ENCODE measurements at regions not wholly inside any gene's neighbourhood (a gene's known extent, or its start where the extent isn't known, plus 50 kb on each side); places are given as distances from the start of the nearest gene placed in this dataset.

- CTCF ChIA-PET: no interaction called here
- POLR2A ChIA-PET: no interaction called here
- H3K27ac Mint-ChIP-seq: no peak overlapping the region
Measured at GRCh38 chr7:21070571-21071090, 283.9 kb upstream of the SP8 start.

GRCh38 chr7:21071561-21072501 lies 285.1 kb upstream of the SP8 start:
- H3K27ac Mint-ChIP-seq: no peak overlapping the region
- no peaks in the 10 kb centered on the region for H3K9me3 Mint-ChIP-seq
- H3K27me3 Mint-ChIP-seq: peaks cover 5% of the 10 kb centered on the region
- no peaks in the 10 kb centered on the region for H3K4me1 Mint-ChIP-seq (ENCODE audit: low read depth)
- Histone ChIP-seq H3K9me3 (ENCODE audit: control insufficient read depth in 1 of 2, insufficient read depth in 1 of 2, low read length in 2 of 2) (peaks cover 0 to 3% of the 10 kb centered on the region in 2 experiments), H3K4me1 (ENCODE audit: insufficient read depth, low read length) (no peaks in the 10 kb centered on the region), H3K27me3 (ENCODE audit: control insufficient read depth in 1 of 2, insufficient read depth in 2 of 2, low read length in 2 of 2) (no peaks in the 10 kb centered on the region), H3K4me3 (ENCODE audit: low read length) (no peak overlapping the region), H3K27ac (ENCODE audit: low read depth in 1 of 2, low read length in 2 of 2) (no peak overlapping the region), H3K36me3 (ENCODE audit: insufficient read depth, low read length) (no peaks in the 10 kb centered on the region)
- TF ChIP-seq CTCF (IDR thresholded peaks at IDR 0.05): no peak
- ChIA-PET CTCF (interaction anchor here (0.6 kb wide), 1 partner anchor 10 kb away, joined by 3 read pairs; no protein-coding TSS in a partner anchor), POLR2A (interaction anchor here (0.6 kb wide), 1 partner anchor 20 kb away, joined by 4 read pairs; no protein-coding TSS in a partner anchor)
- DNase-seq (no peak), ATAC-seq (ENCODE audit: poor library complexity) (no peak)
- intact Hi-C loops (cut with DNase I, micrococcal nuclease): no loop called here
- H3K4me3 Mint-ChIP-seq: no peak overlapping the region
- H3K36me3 Mint-ChIP-seq (ENCODE audit: low read depth): no peaks in the 10 kb centered on the region

More at GRCh38 chr7:21070571-21071090, 283.9 kb upstream of the SP8 start:
- Histone ChIP-seq H3K4me3 (ENCODE audit: low read length) (no peak overlapping the region), H3K36me3 (ENCODE audit: insufficient read depth, low read length) (no peaks in the 10 kb centered on the region), H3K27ac (ENCODE audit: low read depth in 1 of 2, low read length in 2 of 2) (no peak overlapping the region), H3K9me3 (ENCODE audit: control insufficient read depth in 1 of 2, insufficient read depth in 1 of 2, low read length in 2 of 2) (peaks cover 0 to 3% of the 10 kb centered on the region in 2 experiments), H3K4me1 (ENCODE audit: insufficient read depth, low read length) (no peaks in the 10 kb centered on the region), H3K27me3 (ENCODE audit: control insufficient read depth in 1 of 2, insufficient read depth in 2 of 2, low read length in 2 of 2) (no peaks in the 10 kb centered on the region)
- no peaks in the 10 kb centered on the region for H3K9me3 Mint-ChIP-seq
- H3K4me1 Mint-ChIP-seq (ENCODE audit: low read depth): no peaks in the 10 kb centered on the region
- peaks cover 5% of the 10 kb centered on the region for H3K27me3 Mint-ChIP-seq
- TF ChIP-seq CTCF (IDR thresholded peaks at IDR 0.05): no peak
- intact Hi-C loops (cut with DNase I, micrococcal nuclease): no loop called here
- H3K36me3 Mint-ChIP-seq (ENCODE audit: low read depth): no peaks in the 10 kb centered on the region
- ATAC-seq (ENCODE audit: poor library complexity): no peak
- no peak overlapping the region for H3K4me3 Mint-ChIP-seq
- DNase-seq: no peak

- H3K4me1 Mint-ChIP-seq (ENCODE audit: low read depth): no peaks in the 10 kb centered on the region
- H3K36me3 ChIP-seq (ENCODE audit: insufficient read depth, low read length): no peaks in the 10 kb centered on the region
- no peaks in the 10 kb centered on the region for H3K27me3 ChIP-seq (ENCODE audit: control insufficient read depth in 1 of 2, insufficient read depth in 2 of 2, low read length in 2 of 2)
- H3K4me3 ChIP-seq (ENCODE audit: low read length): no peak overlapping the region
- ATAC-seq (ENCODE audit: poor library complexity) (no peak), DNase-seq (no peak)
- H3K9me3 ChIP-seq (ENCODE audit: control insufficient read depth in 1 of 2, insufficient read depth in 1 of 2, low read length in 2 of 2): peaks cover 0 to 3% of the 10 kb centered on the region in 2 experiments
- no peak overlapping the region for H3K4me3 Mint-ChIP-seq
- no peak overlapping the region for H3K27ac Mint-ChIP-seq
- no peaks in the 10 kb centered on the region for H3K36me3 Mint-ChIP-seq (ENCODE audit: low read depth)
- intact Hi-C loops (cut with DNase I, micrococcal nuclease): no loop called here
- H3K4me1 ChIP-seq (ENCODE audit: insufficient read depth, low read length): no peaks in the 10 kb centered on the region
- ChIA-PET POLR2A (no interaction called here), CTCF (no interaction called here)
- H3K27ac ChIP-seq (ENCODE audit: low read depth in 1 of 2, low read length in 2 of 2): no peak overlapping the region
- TF ChIP-seq CTCF (IDR thresholded peaks at IDR 0.05): no peak
- no peaks in the 10 kb centered on the region for H3K27me3 Mint-ChIP-seq
- H3K9me3 Mint-ChIP-seq: no peaks in the 10 kb centered on the region
Measured at GRCh38 chr7:21076054-21076453, 289.4 kb upstream of the SP8 start.
